ENCODE measurements at regions not wholly inside any gene's neighbourhood (a gene's known extent, or its start where the extent isn't known, plus 50 kb on each side); places are given as distances from the start of the nearest gene placed in this dataset.
A peak's percentile ranks its signal among the peaks of the same experiment; 100 is the strongest.

DNA sequence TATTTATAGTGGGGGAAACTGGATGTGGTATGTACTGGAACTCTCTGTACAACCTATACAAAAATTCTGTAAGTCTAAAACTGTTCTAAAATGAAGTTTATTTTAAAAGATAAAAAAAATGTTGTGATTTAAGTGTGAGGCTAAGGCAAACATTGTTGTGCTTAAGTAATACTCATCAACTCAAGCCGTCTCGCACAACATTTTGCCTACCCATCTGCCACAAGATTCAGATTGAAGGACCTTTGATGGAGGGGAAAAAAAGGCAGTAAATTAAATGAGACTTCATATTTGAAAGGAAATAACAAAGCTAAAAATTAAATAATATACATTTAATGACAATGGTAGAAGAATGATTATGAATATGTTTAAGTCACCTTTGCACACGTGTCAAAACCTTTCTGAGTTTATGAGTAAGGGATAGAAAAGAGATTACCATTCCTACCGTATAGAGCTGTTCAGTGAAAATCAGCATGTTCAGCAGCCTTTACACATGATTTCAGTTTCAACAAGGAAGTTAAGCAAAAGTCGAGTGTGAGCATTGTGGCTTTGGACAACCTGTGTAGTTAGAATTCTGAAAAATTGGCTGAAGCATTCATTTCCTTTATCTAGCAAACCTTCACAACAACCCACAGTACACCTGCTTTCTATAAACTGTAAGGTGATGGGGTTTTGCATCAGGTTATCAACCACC lies 499.3 kb downstream of the IRS1 start:
- no peaks in the 10 kb centered on the region for H3K27me3 ChIP-seq (ENCODE audit: control insufficient read depth in 1 of 2, insufficient read depth in 2 of 2, low read length in 2 of 2)
- no peaks in the 10 kb centered on the region for H3K36me3 ChIP-seq (replicated peaks in 1 of 2; ENCODE audit: control insufficient read depth in 1 of 2, insufficient read depth in 2 of 2, low read length in 2 of 2)
- DNase-seq (ENCODE audit: low spot score) (no peak), ATAC-seq (no peak), FAIRE-seq (no peak)
- no peaks in the 10 kb centered on the region for H4K20me1 ChIP-seq (ENCODE audit: insufficient read depth, low read length)
- BruUV-seq (replicated peaks), result no TSS peak
- TF ChIP-seq IKZF4 (CRISPR knock-in tag; IDR thresholded peaks at IDR 0.05; ENCODE audit: borderline replicate concordance, low read depth, not compliant biosample characterization) (no peak), TGIF2 (CRISPR knock-in tag; IDR thresholded peaks at IDR 0.05) (no peak)
- WGBS (ENCODE audit: low lambda C conversion rate), result 69% methylated on average over 5 of the region's 5 CpGs
- no peak overlapping the region for H3K4me2 ChIP-seq (ENCODE audit: low read depth, low read length)
- no peaks in the 10 kb centered on the region for H3K79me2 ChIP-seq (ENCODE audit: insufficient read depth, low read length)
- no peaks in the 10 kb centered on the region for H3K4me1 ChIP-seq (ENCODE audit: insufficient read depth, low read length)
- H2AFZ ChIP-seq (ENCODE audit: low read length), result no peak overlapping the region
- CTCF ChIA-PET (ENCODE audit: low intra/inter-chr PET ratio, low total read pairs), result no interaction called here
- H3K27ac ChIP-seq (ENCODE audit: extremely low read length, insufficient read depth, low read length), result no peak overlapping the region
- no peak overlapping the region for H3K9ac ChIP-seq (ENCODE audit: insufficient read depth, low read depth, low read length)
- H3K4me3 ChIP-seq (replicated peaks in 1 of 3; ENCODE audit: insufficient read depth in 1 of 3, low read depth in 2 of 3, low read length in 3 of 3), result no peak overlapping the region
- in situ Hi-C loops (cut with HindIII; ENCODE audit: extremely low pct_ligation_motif_present, low pct_unique_long_range_greater_than_20kb), result no loop called here
- H3K9me3 ChIP-seq (ENCODE audit: low read length), result no peaks in the 10 kb centered on the region
- intact Hi-C loops (cut with micrococcal nuclease; ENCODE audit: unreplicated experiment), result no loop called here
- POLR2A ChIA-PET, result no interaction called here

DNA sequence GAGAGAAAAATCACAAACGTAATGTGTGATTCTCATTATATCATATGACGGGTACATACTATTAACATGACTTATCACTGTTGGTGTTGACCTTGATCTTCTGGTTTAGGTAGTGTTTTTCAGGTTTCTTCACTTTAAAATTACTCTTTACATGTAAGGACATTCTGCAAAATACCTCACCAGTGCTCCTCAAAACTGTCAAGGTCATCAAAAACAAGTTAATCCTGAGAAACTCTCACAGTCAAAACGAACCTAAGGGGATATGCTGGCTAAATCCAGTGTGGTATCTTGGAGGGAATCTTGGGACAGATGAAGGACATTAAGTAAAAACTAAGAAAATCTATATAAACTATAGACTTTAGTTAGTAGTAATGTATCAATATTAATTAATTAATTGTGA lies 499.8 kb downstream of the IRS1 start:
- 31% methylated on average over 3 of the region's 3 CpGs for WGBS (ENCODE audit: low lambda C conversion rate)
- no peak overlapping the region for H3K9ac ChIP-seq (ENCODE audit: insufficient read depth, low read depth, low read length)
- H3K4me1 ChIP-seq (ENCODE audit: insufficient read depth, low read length), result no peaks in the 10 kb centered on the region
- DNase-seq (ENCODE audit: low spot score), result no peak
- no peak overlapping the region for H2AFZ ChIP-seq (ENCODE audit: low read length)
- TF ChIP-seq, protein P1, sequence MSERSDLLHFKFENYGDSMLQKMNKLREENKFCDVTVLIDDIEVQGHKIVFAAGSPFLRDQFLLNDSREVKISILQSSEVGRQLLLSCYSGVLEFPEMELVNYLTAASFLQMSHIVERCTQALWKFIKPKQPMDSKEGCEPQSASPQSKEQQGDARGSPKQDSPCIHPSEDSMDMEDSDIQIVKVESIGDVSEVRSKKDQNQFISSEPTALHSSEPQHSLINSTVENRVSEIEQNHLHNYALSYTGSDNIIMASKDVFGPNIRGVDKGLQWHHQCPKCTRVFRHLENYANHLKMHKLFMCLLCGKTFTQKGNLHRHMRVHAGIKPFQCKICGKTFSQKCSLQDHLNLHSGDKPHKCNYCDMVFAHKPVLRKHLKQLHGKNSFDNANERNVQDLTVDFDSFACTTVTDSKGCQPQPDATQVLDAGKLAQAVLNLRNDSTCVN (CRISPR knock-in tag; IDR thresholded peaks at IDR 0.05; ENCODE audit: borderline replicate concordance), result no peak
- TF ChIP-seq ZNF878 (CRISPR knock-in tag; IDR thresholded peaks at IDR 0.05) (no peak), NFYC (CRISPR knock-in tag; IDR thresholded peaks at IDR 0.05) (no peak), MAFF (IDR thresholded peaks at IDR 0.05; ENCODE audit: low read depth, low read length) (peak; percentile 83), MAFK (conservative IDR thresholded peaks at IDR 0.05 in 1 of 2, IDR thresholded peaks at IDR 0.05 in 1 of 2; ENCODE audit: low read length in 2 of 2) (peak; percentile 88 to 89), HNRNPL (IDR thresholded peaks at IDR 0.05; ENCODE audit: low read depth, low read length) (no peak), DPF2 (CRISPR knock-in tag; IDR thresholded peaks at IDR 0.05; ENCODE audit: borderline replicate concordance, low read depth) (no peak), ZNF775 (CRISPR knock-in tag; IDR thresholded peaks at IDR 0.05; ENCODE audit: borderline replicate concordance) (no peak), HOXA9 (CRISPR knock-in tag; IDR thresholded peaks at IDR 0.05; ENCODE audit: borderline replicate concordance) (no peak), ZMAT3 (CRISPR knock-in tag; conservative IDR thresholded peaks at IDR 0.05) (no peak), TSC22D2 (CRISPR knock-in tag; IDR thresholded peaks at IDR 0.05; ENCODE audit: borderline replicate concordance) (no peak), SSRP1 (CRISPR knock-in tag; IDR thresholded peaks at IDR 0.05) (no peak)
- TF ChIP-seq, protein P2, sequence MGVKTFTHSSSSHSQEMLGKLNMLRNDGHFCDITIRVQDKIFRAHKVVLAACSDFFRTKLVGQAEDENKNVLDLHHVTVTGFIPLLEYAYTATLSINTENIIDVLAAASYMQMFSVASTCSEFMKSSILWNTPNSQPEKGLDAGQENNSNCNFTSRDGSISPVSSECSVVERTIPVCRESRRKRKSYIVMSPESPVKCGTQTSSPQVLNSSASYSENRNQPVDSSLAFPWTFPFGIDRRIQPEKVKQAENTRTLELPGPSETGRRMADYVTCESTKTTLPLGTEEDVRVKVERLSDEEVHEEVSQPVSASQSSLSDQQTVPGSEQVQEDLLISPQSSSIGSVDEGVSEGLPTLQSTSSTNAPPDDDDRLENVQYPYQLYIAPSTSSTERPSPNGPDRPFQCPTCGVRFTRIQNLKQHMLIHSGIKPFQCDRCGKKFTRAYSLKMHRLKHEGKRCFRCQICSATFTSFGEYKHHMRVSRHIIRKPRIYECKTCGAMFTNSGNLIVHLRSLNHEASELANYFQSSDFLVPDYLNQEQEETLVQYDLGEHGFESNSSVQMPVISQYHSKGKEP (CRISPR knock-in tag; IDR thresholded peaks at IDR 0.05), result no peak
- H4K20me1 ChIP-seq (ENCODE audit: insufficient read depth, low read length), result no peaks in the 10 kb centered on the region
- H3K9me3 ChIP-seq (ENCODE audit: low read length), result no peaks in the 10 kb centered on the region
- H3K4me3 ChIP-seq (replicated peaks in 1 of 3; ENCODE audit: insufficient read depth in 1 of 3, low read depth in 2 of 3, low read length in 3 of 3), result no peak overlapping the region
- BruUV-seq (replicated peaks), result no TSS peak
- ATAC-seq, result no peak
- ChIA-PET CTCF (ENCODE audit: low intra/inter-chr PET ratio, low total read pairs) (no interaction called here), POLR2A (no interaction called here)
- peak; percentile 32 for FAIRE-seq
- in situ Hi-C loops (cut with HindIII; ENCODE audit: extremely low pct_ligation_motif_present, low pct_unique_long_range_greater_than_20kb) (no loop called here), intact Hi-C loops (cut with micrococcal nuclease; ENCODE audit: unreplicated experiment) (loop anchor here (1.0 kb wide), 1 partner anchor 8 kb away; no protein-coding TSS in a partner anchor)
- H3K27me3 ChIP-seq (ENCODE audit: control insufficient read depth in 1 of 2, insufficient read depth in 2 of 2, low read length in 2 of 2), result no peaks in the 10 kb centered on the region
- no peaks in the 10 kb centered on the region for H3K79me2 ChIP-seq (ENCODE audit: insufficient read depth, low read length)
- H3K4me2 ChIP-seq (ENCODE audit: low read depth, low read length), result no peak overlapping the region
- H3K27ac ChIP-seq (ENCODE audit: extremely low read length, insufficient read depth, low read length), result no peak overlapping the region
- no peaks in the 10 kb centered on the region for H3K36me3 ChIP-seq (replicated peaks in 1 of 2; ENCODE audit: control insufficient read depth in 1 of 2, insufficient read depth in 2 of 2, low read length in 2 of 2)
